K562 (cell line): ENCODE measurements at regions not wholly inside any gene's neighbourhood (a gene's known extent, or its start where the extent isn't known, plus 50 kb on each side); places are given as distances from the start of the nearest gene placed in this dataset.

Experiments
- ATAC-seq: fragments of 200-7000 bp; cut with Tn5 transposase; 3 replicates; pipeline ENCODE4 v1.9.1; 2020; ENCODE audit warnings: moderate library complexity
- BruUV-seq: library from RNA; stranded (reverse); fragments of 400-500 nt; replicated peaks from 2 replicates; lab custom pipeline; 2021; lab: Mats Ljungman, UMichigan
- CTCF ChIA-PET: fragments of 300-600 bp; formaldehyde crosslinking; extraction: SDS; loops from one replicate; lab custom pipeline; 2021; ENCODE audit warnings: low intra/inter-chr PET ratio; lab: Yijun Ruan, JAX
- POLR2A ChIA-PET: fragments of 300-600, 350-650 bp; sonication (Branson Sonifier 250); formaldehyde crosslinking; extraction: SDS; loops from one replicate; lab custom pipeline; 2021; ENCODE audit warnings: antibody characterized with exemption, inconsistent platforms; lab: Yijun Ruan, JAX
- DNase-seq, 4 experiments: peaks; one replicate each; pipeline versions ENCODE4 v3.0.0 to v3.0.0-alpha.2; 2011 to 2018; ENCODE audit warnings: low spot score in 3 of 4, mixed read lengths in 3 of 4; ENCODE audit errors: extremely low read depth in 1 of 4
- FAIRE-seq: peaks from 2 replicates; lab custom pipeline; 2011; peaks lifted over from hg19 to GRCh38; lab: Jason Lieb, UNC
- H2AFZ ChIP-seq: 2 replicates; pipeline ENCODE4 v1.6.0; 2011; ENCODE audit warnings: low read depth, low read length, control low read depth, inconsistent platforms
- H3K27ac ChIP-seq: fragments of 200-600 bp; 3 replicates; pipeline ENCODE4 v1.8.0; 2011; ENCODE audit warnings: low read depth, mild to moderate bottlenecking, control low read depth, inconsistent platforms, low read length, moderate library complexity, mixed read lengths; ENCODE audit errors: extremely low read depth
- H3K27me3 ChIP-seq, 2 experiments: fragments of 300-600 bp in 1 of 2; 2 replicates in 1 of 2; 3 replicates in 1 of 2; pipeline versions ENCODE4 v1.6.0 to v1.8.0; 2011; ENCODE audit warnings: inconsistent platforms in 2 of 2, low read length in 2 of 2, mild to moderate bottlenecking in 1 of 2, mixed read lengths in 1 of 2, moderate library complexity in 1 of 2; ENCODE audit not compliant: control insufficient read depth in 2 of 2, insufficient read depth in 2 of 2
- H3K36me3 ChIP-seq: fragments of 300-600 bp; 3 replicates; pipeline ENCODE4 v1.8.0; 2011; ENCODE audit warnings: mild to moderate bottlenecking, low read length, inconsistent platforms; ENCODE audit not compliant: control insufficient read depth, insufficient read depth
- H3K4me1 ChIP-seq, 2 experiments: fragments of 200-600 bp in 1 of 2; replicated peaks in 1 of 2; 2 replicates in 1 of 2; 3 replicates in 1 of 2; pipeline versions ENCODE4 v1.5.1 to v1.8.0; 2011; ENCODE audit warnings: inconsistent platforms in 2 of 2, low read length in 2 of 2, mild to moderate bottlenecking in 1 of 2, mixed read lengths in 1 of 2, moderate library complexity in 1 of 2; ENCODE audit not compliant: control insufficient read depth in 2 of 2, insufficient read depth in 2 of 2
- H3K4me2 ChIP-seq: 2 replicates; pipeline ENCODE4 v1.6.1; 2011; ENCODE audit warnings: low read length, control low read depth, inconsistent platforms, mixed read lengths; ENCODE audit not compliant: insufficient read depth
- H3K4me3 ChIP-seq: fragments of 200-600 bp; sonication (generic), shearing (Covaris generic); 2 replicates; pipeline ENCODE4 v1.5.1; 2016; ENCODE audit warnings: control low read depth, inconsistent platforms
- H3K79me2 ChIP-seq: fragments of 200-600 bp; 3 replicates; pipeline ENCODE4 v1.8.0; 2011; ENCODE audit warnings: low read length, inconsistent platforms; ENCODE audit not compliant: control insufficient read depth, insufficient read depth
- H3K9ac ChIP-seq, 2 experiments: 2 replicates each; pipeline versions ENCODE4 v1.6.0 to v1.6.1; 2011; ENCODE audit warnings: low read depth in 2 of 2, low read length in 2 of 2, control low read depth in 1 of 2, inconsistent platforms in 1 of 2, mild to moderate bottlenecking in 1 of 2, mixed read lengths in 1 of 2; ENCODE audit not compliant: insufficient read depth in 1 of 2
- H3K9me1 ChIP-seq: one replicate; pipeline ENCODE4 v1.6.0; 2011; ENCODE audit warnings: inconsistent platforms, mild to moderate bottlenecking, low read length, moderate library complexity; ENCODE audit not compliant: control insufficient read depth, insufficient read depth
- H3K9me3 ChIP-seq: replicated peaks from 2 replicates; pipeline ENCODE4 v1.5.1; 2011; ENCODE audit warnings: low read depth, low read length, inconsistent platforms; ENCODE audit not compliant: control insufficient read depth, insufficient read depth
- H4K20me1 ChIP-seq: replicated peaks from 2 replicates; pipeline ENCODE4 v1.6.1; 2011; ENCODE audit warnings: low read length, inconsistent platforms, mixed read lengths; ENCODE audit not compliant: control insufficient read depth, insufficient read depth
- BDP1 ChIP-seq: IDR thresholded peaks from 3 replicates; pipeline ENCODE4 v1.6.1; 2011; ENCODE audit not compliant: insufficient read length, insufficient read depth
- C11orf30 ChIP-seq: fragments of 450-650 bp; IDR thresholded peaks from 2 replicates; pipeline ENCODE4 v1.6.1; 2016; ENCODE audit warnings: low read depth, mild to moderate bottlenecking
- ELF4 ChIP-seq: fragments of 450-650 bp; formaldehyde crosslinking; IDR thresholded peaks from 2 replicates; pipeline ENCODE4 v1.4.0; 2022; ENCODE audit warnings: missing genetic modification characterization
- HDGF ChIP-seq: fragments of 450-650 bp; IDR thresholded peaks from 2 replicates; pipeline ENCODE4 v1.6.1; 2016
- HSF4 ChIP-seq: fragments of 250-450 bp; sonication (Bioruptor Pico); IDR thresholded peaks from 2 replicates; pipeline ENCODE4 v2.1.2; 2022; ENCODE audit warnings: mild to moderate bottlenecking, moderate library complexity, borderline replicate concordance
- IRF2 ChIP-seq: sonication (generic); formaldehyde crosslinking; IDR thresholded peaks from 2 replicates; pipeline ENCODE4 v1.8.1; 2022; ENCODE audit warnings: mild to moderate bottlenecking, missing genetic modification reagents
- KLF6 ChIP-seq: fragments of 250-450 bp; sonication (Bioruptor Pico); IDR thresholded peaks from 2 replicates; pipeline ENCODE4 v1.4.0; 2020; ENCODE audit warnings: mild to moderate bottlenecking, moderate library complexity, borderline replicate concordance
- RNF2 ChIP-seq: sonication (generic); IDR thresholded peaks from 2 replicates; pipeline ENCODE4 v1.6.1; 2016
- TAF7 ChIP-seq: fragments of 450-650 bp; IDR thresholded peaks from 2 replicates; pipeline ENCODE4 v1.6.1; 2016; ENCODE audit warnings: missing genetic modification characterization, missing compliant biosample characterization
- ZNF3 ChIP-seq: fragments of 250-450 bp; sonication (Bioruptor Pico); IDR thresholded peaks from 2 replicates; pipeline ENCODE4 v1.5.0; 2021; ENCODE audit warnings: mild to moderate bottlenecking, moderate library complexity
- ZNF77 ChIP-seq: fragments of 250-450 bp; sonication (Bioruptor Pico); IDR thresholded peaks from 2 replicates; pipeline ENCODE4 v1.5.0; 2020
- WGBS: fragments of 100-300 bp; shearing (Covaris generic); methylation state at CpG from one replicate; pipeline ENCODE4 v1.1.6; 2016; ENCODE audit warnings: low coverage, mixed read lengths; ENCODE audit not compliant: insufficient coverage; ENCODE audit errors: missing lambda C conversion rate; 5-methylcytosine and 5-hydroxymethylcytosine counted together
- in situ Hi-C: fragments of 300-500 bp; cut with MboI; formaldehyde crosslinking; loops from 4 replicates; pipeline ENCODE4 v1.15.0; 2018; ENCODE audit warnings: inconsistent platforms, mixed read lengths
- intact Hi-C: fragments of 100-400 bp; cut with micrococcal nuclease; formaldehyde crosslinking; loops from 2 replicates; pipeline ENCODE4 v1.14.2; 2022
- TF ChIP-seq, protein P1 (sequence below): fragments of 450-650 bp; IDR thresholded peaks from 2 replicates; pipeline ENCODE4 v1.6.1; 2016; ENCODE audit warnings: mild to moderate bottlenecking, moderate library complexity

- TF ChIP-seq RNF2: peak; percentile 41; the same call in 1 of the 2 replicates
- TF ChIP-seq BDP1: peak; percentile 48
These were observed 134.2 kb downstream of the TRIM27 start (continued) for GRCh38 chr6:28789553-28790083.

- Histone ChIP-seq H3K36me3 (no peaks in the 10 kb centered on the region), H3K79me2 (no peaks in the 10 kb centered on the region), H3K27me3 (no peaks in the 10 kb centered on the region), H3K9ac (peak overlapping the region; percentile 68 to 79), H3K4me3 (peak overlapping the region; percentile 66), H3K9me3 (no peaks in the 10 kb centered on the region), H4K20me1 (no peaks in the 10 kb centered on the region), H2AFZ (peak overlapping the region; percentile 98), H3K4me2 (peak overlapping the region; percentile 89), H3K4me1 (peaks cover 5 to 20% of the 10 kb centered on the region in 2 experiments; a peak in 4 of 5 replicates), H3K9me1 (no peaks in the 10 kb centered on the region), H3K27ac (peak overlapping the region; percentile 50)
- intact Hi-C loops (no loop called here), in situ Hi-C loops (no loop called here)
- ATAC-seq (peak; percentile 8), DNase-seq (no peak), FAIRE-seq (no peak)
- ChIA-PET CTCF (no interaction called here), POLR2A (interaction anchor here (0.6 to 2.2 kb wide), 8 partner anchors 13 to 1633 kb away, joined by 3 to 13 read pairs (median 4); no protein-coding TSS in a partner anchor)
- BruUV-seq: no TSS peak
- 1% methylated on average over 6 of the region's 6 CpGs for WGBS
- TF ChIP-seq ELF4 (CRISPR knock-in tag) (no peak), IRF2 (CRISPR knock-in tag) (no peak), ZNF3 (CRISPR knock-in tag) (no peak), TAF7 (tag) (no peak), ZNF77 (CRISPR knock-in tag) (no peak), HDGF (peak; percentile 37; the same call in 1 of the 2 replicates), HSF4 (no peak), C11orf30 (no peak), KLF6 (CRISPR knock-in tag) (0 out of 2 replicates have a peak, but pooled peaks have one; percentile 57)
- TF ChIP-seq, protein P1, sequence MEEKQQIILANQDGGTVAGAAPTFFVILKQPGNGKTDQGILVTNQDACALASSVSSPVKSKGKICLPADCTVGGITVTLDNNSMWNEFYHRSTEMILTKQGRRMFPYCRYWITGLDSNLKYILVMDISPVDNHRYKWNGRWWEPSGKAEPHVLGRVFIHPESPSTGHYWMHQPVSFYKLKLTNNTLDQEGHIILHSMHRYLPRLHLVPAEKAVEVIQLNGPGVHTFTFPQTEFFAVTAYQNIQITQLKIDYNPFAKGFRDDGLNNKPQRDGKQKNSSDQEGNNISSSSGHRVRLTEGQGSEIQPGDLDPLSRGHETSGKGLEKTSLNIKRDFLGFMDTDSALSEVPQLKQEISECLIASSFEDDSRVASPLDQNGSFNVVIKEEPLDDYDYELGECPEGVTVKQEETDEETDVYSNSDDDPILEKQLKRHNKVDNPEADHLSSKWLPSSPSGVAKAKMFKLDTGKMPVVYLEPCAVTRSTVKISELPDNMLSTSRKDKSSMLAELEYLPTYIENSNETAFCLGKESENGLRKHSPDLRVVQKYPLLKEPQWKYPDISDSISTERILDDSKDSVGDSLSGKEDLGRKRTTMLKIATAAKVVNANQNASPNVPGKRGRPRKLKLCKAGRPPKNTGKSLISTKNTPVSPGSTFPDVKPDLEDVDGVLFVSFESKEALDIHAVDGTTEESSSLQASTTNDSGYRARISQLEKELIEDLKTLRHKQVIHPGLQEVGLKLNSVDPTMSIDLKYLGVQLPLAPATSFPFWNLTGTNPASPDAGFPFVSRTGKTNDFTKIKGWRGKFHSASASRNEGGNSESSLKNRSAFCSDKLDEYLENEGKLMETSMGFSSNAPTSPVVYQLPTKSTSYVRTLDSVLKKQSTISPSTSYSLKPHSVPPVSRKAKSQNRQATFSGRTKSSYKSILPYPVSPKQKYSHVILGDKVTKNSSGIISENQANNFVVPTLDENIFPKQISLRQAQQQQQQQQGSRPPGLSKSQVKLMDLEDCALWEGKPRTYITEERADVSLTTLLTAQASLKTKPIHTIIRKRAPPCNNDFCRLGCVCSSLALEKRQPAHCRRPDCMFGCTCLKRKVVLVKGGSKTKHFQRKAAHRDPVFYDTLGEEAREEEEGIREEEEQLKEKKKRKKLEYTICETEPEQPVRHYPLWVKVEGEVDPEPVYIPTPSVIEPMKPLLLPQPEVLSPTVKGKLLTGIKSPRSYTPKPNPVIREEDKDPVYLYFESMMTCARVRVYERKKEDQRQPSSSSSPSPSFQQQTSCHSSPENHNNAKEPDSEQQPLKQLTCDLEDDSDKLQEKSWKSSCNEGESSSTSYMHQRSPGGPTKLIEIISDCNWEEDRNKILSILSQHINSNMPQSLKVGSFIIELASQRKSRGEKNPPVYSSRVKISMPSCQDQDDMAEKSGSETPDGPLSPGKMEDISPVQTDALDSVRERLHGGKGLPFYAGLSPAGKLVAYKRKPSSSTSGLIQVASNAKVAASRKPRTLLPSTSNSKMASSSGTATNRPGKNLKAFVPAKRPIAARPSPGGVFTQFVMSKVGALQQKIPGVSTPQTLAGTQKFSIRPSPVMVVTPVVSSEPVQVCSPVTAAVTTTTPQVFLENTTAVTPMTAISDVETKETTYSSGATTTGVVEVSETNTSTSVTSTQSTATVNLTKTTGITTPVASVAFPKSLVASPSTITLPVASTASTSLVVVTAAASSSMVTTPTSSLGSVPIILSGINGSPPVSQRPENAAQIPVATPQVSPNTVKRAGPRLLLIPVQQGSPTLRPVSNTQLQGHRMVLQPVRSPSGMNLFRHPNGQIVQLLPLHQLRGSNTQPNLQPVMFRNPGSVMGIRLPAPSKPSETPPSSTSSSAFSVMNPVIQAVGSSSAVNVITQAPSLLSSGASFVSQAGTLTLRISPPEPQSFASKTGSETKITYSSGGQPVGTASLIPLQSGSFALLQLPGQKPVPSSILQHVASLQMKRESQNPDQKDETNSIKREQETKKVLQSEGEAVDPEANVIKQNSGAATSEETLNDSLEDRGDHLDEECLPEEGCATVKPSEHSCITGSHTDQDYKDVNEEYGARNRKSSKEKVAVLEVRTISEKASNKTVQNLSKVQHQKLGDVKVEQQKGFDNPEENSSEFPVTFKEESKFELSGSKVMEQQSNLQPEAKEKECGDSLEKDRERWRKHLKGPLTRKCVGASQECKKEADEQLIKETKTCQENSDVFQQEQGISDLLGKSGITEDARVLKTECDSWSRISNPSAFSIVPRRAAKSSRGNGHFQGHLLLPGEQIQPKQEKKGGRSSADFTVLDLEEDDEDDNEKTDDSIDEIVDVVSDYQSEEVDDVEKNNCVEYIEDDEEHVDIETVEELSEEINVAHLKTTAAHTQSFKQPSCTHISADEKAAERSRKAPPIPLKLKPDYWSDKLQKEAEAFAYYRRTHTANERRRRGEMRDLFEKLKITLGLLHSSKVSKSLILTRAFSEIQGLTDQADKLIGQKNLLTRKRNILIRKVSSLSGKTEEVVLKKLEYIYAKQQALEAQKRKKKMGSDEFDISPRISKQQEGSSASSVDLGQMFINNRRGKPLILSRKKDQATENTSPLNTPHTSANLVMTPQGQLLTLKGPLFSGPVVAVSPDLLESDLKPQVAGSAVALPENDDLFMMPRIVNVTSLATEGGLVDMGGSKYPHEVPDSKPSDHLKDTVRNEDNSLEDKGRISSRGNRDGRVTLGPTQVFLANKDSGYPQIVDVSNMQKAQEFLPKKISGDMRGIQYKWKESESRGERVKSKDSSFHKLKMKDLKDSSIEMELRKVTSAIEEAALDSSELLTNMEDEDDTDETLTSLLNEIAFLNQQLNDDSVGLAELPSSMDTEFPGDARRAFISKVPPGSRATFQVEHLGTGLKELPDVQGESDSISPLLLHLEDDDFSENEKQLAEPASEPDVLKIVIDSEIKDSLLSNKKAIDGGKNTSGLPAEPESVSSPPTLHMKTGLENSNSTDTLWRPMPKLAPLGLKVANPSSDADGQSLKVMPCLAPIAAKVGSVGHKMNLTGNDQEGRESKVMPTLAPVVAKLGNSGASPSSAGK: no peak
These were observed 132.8 kb downstream of the TRIM27 start for GRCh38 chr6:28791002-28791383.
